Esophagus muscularis mucosa (tissue), 4 donors: ENCODE measurements at regions not wholly inside any gene's neighbourhood (a gene's known extent, or its start where the extent isn't known, plus 50 kb on each side); places are given as distances from the start of the nearest gene placed in this dataset.

ENCODE experiments used
- DNase-seq: peaks from one replicate; pipeline ENCODE4 v3.0.0-alpha.2; 2017; ENCODE audit errors: extremely low spot score
- H3K27ac ChIP-seq, 4 donors: fragments of 200-600 bp; sonication (generic); replicated peaks in 1 of 4; 1 replicate in 3 of 4; 2 replicates in 1 of 4; pipeline ENCODE4 v1.5.1; 2016 to 2019; ENCODE audit warnings: mild to moderate bottlenecking in 1 of 4
- H3K27me3 ChIP-seq, 4 donors: fragments of 200-600 bp; sonication (generic); one replicate each; pipeline versions ENCODE4 v1.5.1 to v1.6.0; 2016 to 2019
- H3K36me3 ChIP-seq, 4 donors: fragments of 200-600 bp; sonication (generic); one replicate each; pipeline ENCODE4 v1.5.1; 2016 to 2019
- H3K4me1 ChIP-seq, 4 donors: fragments of 200-600 bp; sonication (generic); one replicate each; pipeline ENCODE4 v1.5.1; 2016 to 2019
- H3K4me3 ChIP-seq, 4 donors: fragments of 200-600 bp; sonication (generic); 1 replicate in 2 of 4; 2 replicates in 2 of 4; pipeline ENCODE4 v1.5.1; 2016 to 2019; ENCODE audit warnings: mild to moderate bottlenecking in 4 of 4, moderate library complexity in 1 of 4
- H3K9me3 ChIP-seq, 4 donors: fragments of 200-600 bp; sonication (generic); 1 replicate in 3 of 4; 2 replicates in 1 of 4; pipeline ENCODE4 v1.5.1; 2016 to 2019
- CTCF ChIP-seq, 3 experiments: fragments of 200-600 bp in 2 of 3; fragments of 450-650 bp in 1 of 3; sonication (generic) in 2 of 3; IDR thresholded peaks; one replicate each; pipeline ENCODE4 v1.5.1; 2017 to 2019; ENCODE audit warnings: antibody characterized with exemption in 3 of 3, mild to moderate bottlenecking in 2 of 3, moderate library complexity in 1 of 3
- EP300 ChIP-seq: sonication (generic); formaldehyde crosslinking; IDR thresholded peaks from one replicate; pipeline ENCODE4 v1.6.1; 2017; ENCODE audit warnings: antibody characterized with exemption
- POLR2A ChIP-seq: fragments of 450-650 bp; IDR thresholded peaks from one replicate; pipeline ENCODE4 v1.6.1; 2017; ENCODE audit warnings: antibody characterized with exemption, moderate library complexity, mild to moderate bottlenecking, low read depth
- POLR2AphosphoS5 ChIP-seq, 2 donors: sonication (generic); formaldehyde crosslinking; IDR thresholded peaks; one replicate each; pipeline ENCODE4 v1.6.1; 2017; ENCODE audit warnings: antibody characterized with exemption in 2 of 2
- WGBS: methylation state at CpG from one replicate; pipeline ENCODE4 v1.1.5; 2018; 5-methylcytosine and 5-hydroxymethylcytosine counted together
- intact Hi-C: fragments of 100-400 bp; cut with DNase I; formaldehyde crosslinking; loops from one replicate; pipeline ENCODE4 v1.15.1; 2023

GRCh38 chr16:22736791-22737190, 77.2 kb upstream of the HS3ST2 start:
- no peak for DNase-seq
- no peak overlapping the region for H3K4me3 ChIP-seq
- no peaks in the 10 kb centered on the region for H3K36me3 ChIP-seq
- intact Hi-C loops: no loop called here
- H3K27me3 ChIP-seq: no peaks in the 10 kb centered on the region
- TF ChIP-seq CTCF (IDR thresholded peaks at IDR 0.05) (no peak), POLR2AphosphoS5 (IDR thresholded peaks at IDR 0.05) (no peak), POLR2A (no peak), EP300 (no peak)
- H3K27ac ChIP-seq: no peak overlapping the region
- peaks cover 0 to 13% (median 9%) of the 10 kb centered on the region in 4 donors for H3K4me1 ChIP-seq
- H3K9me3 ChIP-seq: no peaks in the 10 kb centered on the region
- 90% methylated on average over 1 of the region's 1 CpG for WGBS

- WGBS: 59% methylated on average over 3 of the region's 3 CpGs
- TF ChIP-seq POLR2AphosphoS5 (IDR thresholded peaks at IDR 0.05): no peak
- TF ChIP-seq EP300: no peak
- TF ChIP-seq CTCF (IDR thresholded peaks at IDR 0.05): no peak
- TF ChIP-seq POLR2A: no peak
- H3K4me1 ChIP-seq: peaks cover 0 to 8% (median 6%) of the 10 kb centered on the region in 4 donors
- H3K27me3 ChIP-seq: no peaks in the 10 kb centered on the region
- H3K4me3 ChIP-seq: no peak overlapping the region
- H3K27ac ChIP-seq: no peak overlapping the region
- DNase-seq: no peak
- intact Hi-C loops: no loop called here
- no peaks in the 10 kb centered on the region for H3K9me3 ChIP-seq
- H3K36me3 ChIP-seq: no peaks in the 10 kb centered on the region
Measured at GRCh38 chr16:22739077-22739476, 74.9 kb upstream of the HS3ST2 start.

GRCh38 chr16:22743401-22743800, 70.6 kb upstream of the HS3ST2 start:
- no peak overlapping the region for H3K4me3 ChIP-seq
- no peak for TF ChIP-seq POLR2AphosphoS5 (IDR thresholded peaks at IDR 0.05)
- TF ChIP-seq EP300: no peak
- TF ChIP-seq CTCF (IDR thresholded peaks at IDR 0.05): no peak
- no peak for TF ChIP-seq POLR2A
- no peak overlapping the region for H3K27ac ChIP-seq
- H3K36me3 ChIP-seq: no peaks in the 10 kb centered on the region
- no peak for DNase-seq
- intact Hi-C loops: no loop called here
- peaks cover 0 to 7% (median 0%) of the 10 kb centered on the region in 4 donors for H3K9me3 ChIP-seq
- WGBS: 54% methylated on average over 4 of the region's 4 CpGs
- H3K27me3 ChIP-seq: no peaks in the 10 kb centered on the region
- H3K4me1 ChIP-seq: peaks cover 0 to 3% (median 0%) of the 10 kb centered on the region in 4 donors

GRCh38 chr16:22751104-22751667, 62.8 kb upstream of the HS3ST2 start:
- WGBS: 68% methylated on average over 5 of the region's 5 CpGs
- Histone ChIP-seq H3K27ac (no peak overlapping the region), H3K9me3 (peaks cover 0 to 4% (median 0%) of the 10 kb centered on the region in 4 donors), H3K27me3 (no peaks in the 10 kb centered on the region), H3K36me3 (no peaks in the 10 kb centered on the region), H3K4me3 (no peak overlapping the region), H3K4me1 (no peaks in the 10 kb centered on the region)
- no peak for DNase-seq
- intact Hi-C loops: no loop called here
- TF ChIP-seq CTCF (IDR thresholded peaks at IDR 0.05): no peak
- TF ChIP-seq POLR2A: no peak
- no peak for TF ChIP-seq POLR2AphosphoS5 (IDR thresholded peaks at IDR 0.05)
- no peak for TF ChIP-seq EP300

- H3K27ac ChIP-seq: no peak overlapping the region
- no peaks in the 10 kb centered on the region for H3K36me3 ChIP-seq
- no peak overlapping the region for H3K4me3 ChIP-seq
- TF ChIP-seq EP300 (no peak), POLR2AphosphoS5 (IDR thresholded peaks at IDR 0.05) (no peak), CTCF (IDR thresholded peaks at IDR 0.05) (no peak), POLR2A (no peak)
- 79% methylated on average over 2 of the region's 2 CpGs for WGBS
- intact Hi-C loops: no loop called here
- no peaks in the 10 kb centered on the region for H3K4me1 ChIP-seq
- no peaks in the 10 kb centered on the region for H3K9me3 ChIP-seq
- DNase-seq: no peak
- H3K27me3 ChIP-seq: no peaks in the 10 kb centered on the region
Measured at GRCh38 chr16:22751685-22752084, 62.3 kb upstream of the HS3ST2 start.
